Tibial artery (tissue), 4 donors: ENCODE measurements at regions not wholly inside any gene's neighbourhood (a gene's known extent, or its start where the extent isn't known, plus 50 kb on each side); places are given as distances from the start of the nearest gene placed in this dataset.
"Not testable (repeated sequence)": the region's sequence is repeated elsewhere in the genome, so short reads cannot be mapped to it uniquely, and the experiment has no call there.

Experiments used
- DNase-seq, 2 donors: peaks; one replicate each; pipeline ENCODE4 v3.0.0-alpha.2; 2019
- H3K27ac ChIP-seq, 2 donors: fragments of 200-600 bp; sonication (generic) in 1 of 2; 1 replicate in 1 of 2; 2 replicates in 1 of 2; pipeline ENCODE4 v1.5.1; 2018 to 2019; ENCODE audit warnings: mild to moderate bottlenecking in 1 of 2
- H3K27me3 ChIP-seq, 2 donors: fragments of 200-600 bp; sonication (generic) in 1 of 2; one replicate each; pipeline versions ENCODE4 v1.5.1 to v1.6.0; 2016 to 2019
- H3K36me3 ChIP-seq, 3 donors: fragments of 200-600 bp; sonication (generic) in 2 of 3; one replicate each; pipeline ENCODE4 v1.5.1; 2016 to 2019; ENCODE audit warnings: mild to moderate bottlenecking in 2 of 3
- H3K4me1 ChIP-seq, 4 donors: fragments of 200-600 bp; sonication (generic) in 2 of 4; 1 replicate in 3 of 4; 2 replicates in 1 of 4; pipeline ENCODE4 v1.5.1; 2016 to 2019
- H3K4me3 ChIP-seq, 2 donors: fragments of 200-600 bp; sonication (generic) in 1 of 2; 1 replicate in 1 of 2; 2 replicates in 1 of 2; pipeline ENCODE4 v1.5.1; 2018 to 2019; ENCODE audit warnings: mild to moderate bottlenecking in 2 of 2
- H3K9me3 ChIP-seq, 3 donors: fragments of 200-600 bp; sonication (generic) in 1 of 3; one replicate each; pipeline ENCODE4 v1.5.1; 2016 to 2019
- intact Hi-C: fragments of 100-400 bp; cut with DNase I; formaldehyde crosslinking; loops from one replicate; pipeline ENCODE4 v1.15.0; 2023; ENCODE audit warnings: low total_unique reads
- TF ChIP-seq, protein P1 (sequence below), 2 experiments: fragments of 200-600 bp in 1 of 2; fragments of 450-650 bp in 1 of 2; IDR thresholded peaks; one replicate each; pipeline ENCODE4 v1.5.1; 2017 to 2019; ENCODE audit warnings: antibody characterized with exemption in 2 of 2, mild to moderate bottlenecking in 1 of 2, moderate library complexity in 1 of 2

DNA sequence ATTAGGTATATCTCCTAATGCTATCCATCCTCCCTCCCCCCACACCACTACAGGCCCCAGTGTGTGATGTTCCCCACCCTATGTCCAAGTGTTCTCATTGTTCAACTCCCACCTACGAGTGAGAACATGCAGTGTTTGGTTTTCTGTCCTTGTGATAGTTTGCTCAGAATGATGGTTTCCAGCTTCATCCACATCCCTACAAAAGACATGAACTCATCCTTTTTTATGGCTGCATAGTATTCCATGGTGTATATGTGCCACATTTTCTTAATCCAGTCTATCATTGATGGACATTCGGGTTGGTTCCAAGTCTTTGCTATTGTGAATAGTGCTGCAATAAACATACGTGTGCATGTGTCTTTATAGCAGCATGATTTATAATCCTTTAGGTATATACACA lies 53.8 kb upstream of the HIVEP2 start:
- DNase-seq, H3K27me3 ChIP-seq, H3K27ac ChIP-seq, H3K4me1 ChIP-seq, H3K4me3 ChIP-seq, H3K9me3 ChIP-seq, intact Hi-C loops, H3K36me3 ChIP-seq: not testable (repeated sequence)

DNA sequence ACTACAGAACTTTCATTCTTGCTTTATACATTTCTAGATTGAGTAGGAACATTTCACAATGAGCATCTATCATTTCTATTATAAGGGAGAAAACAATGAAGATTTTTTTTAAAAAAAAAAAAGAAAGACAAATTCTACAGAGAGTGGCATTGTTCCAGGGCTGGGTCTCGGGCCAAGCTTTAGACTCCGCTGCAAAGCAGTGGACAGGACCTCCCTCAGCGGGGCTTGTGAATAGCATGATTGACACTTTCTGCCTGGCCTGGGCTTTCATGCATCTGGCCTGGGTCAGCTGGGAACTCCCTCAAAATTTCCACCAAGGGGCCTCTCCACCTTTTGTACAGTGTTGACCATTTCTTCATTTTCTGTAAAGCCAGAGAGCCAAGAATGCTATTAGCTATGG lies 55.8 kb upstream of the HIVEP2 start:
- DNase-seq = no peak
- intact Hi-C loops = no loop called here
- no peaks in the 10 kb centered on the region for H3K27me3 ChIP-seq
- no peaks in the 10 kb centered on the region for H3K4me1 ChIP-seq
- H3K9me3 ChIP-seq = peaks cover 0 to 3% (median 0%) of the 10 kb centered on the region in 3 donors
- no peaks in the 10 kb centered on the region for H3K36me3 ChIP-seq
- H3K4me3 ChIP-seq = no peak overlapping the region
- H3K27ac ChIP-seq = no peak overlapping the region
- TF ChIP-seq, protein P1, sequence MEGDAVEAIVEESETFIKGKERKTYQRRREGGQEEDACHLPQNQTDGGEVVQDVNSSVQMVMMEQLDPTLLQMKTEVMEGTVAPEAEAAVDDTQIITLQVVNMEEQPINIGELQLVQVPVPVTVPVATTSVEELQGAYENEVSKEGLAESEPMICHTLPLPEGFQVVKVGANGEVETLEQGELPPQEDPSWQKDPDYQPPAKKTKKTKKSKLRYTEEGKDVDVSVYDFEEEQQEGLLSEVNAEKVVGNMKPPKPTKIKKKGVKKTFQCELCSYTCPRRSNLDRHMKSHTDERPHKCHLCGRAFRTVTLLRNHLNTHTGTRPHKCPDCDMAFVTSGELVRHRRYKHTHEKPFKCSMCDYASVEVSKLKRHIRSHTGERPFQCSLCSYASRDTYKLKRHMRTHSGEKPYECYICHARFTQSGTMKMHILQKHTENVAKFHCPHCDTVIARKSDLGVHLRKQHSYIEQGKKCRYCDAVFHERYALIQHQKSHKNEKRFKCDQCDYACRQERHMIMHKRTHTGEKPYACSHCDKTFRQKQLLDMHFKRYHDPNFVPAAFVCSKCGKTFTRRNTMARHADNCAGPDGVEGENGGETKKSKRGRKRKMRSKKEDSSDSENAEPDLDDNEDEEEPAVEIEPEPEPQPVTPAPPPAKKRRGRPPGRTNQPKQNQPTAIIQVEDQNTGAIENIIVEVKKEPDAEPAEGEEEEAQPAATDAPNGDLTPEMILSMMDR (IDR thresholded peaks at IDR 0.05) = no peak

DNA sequence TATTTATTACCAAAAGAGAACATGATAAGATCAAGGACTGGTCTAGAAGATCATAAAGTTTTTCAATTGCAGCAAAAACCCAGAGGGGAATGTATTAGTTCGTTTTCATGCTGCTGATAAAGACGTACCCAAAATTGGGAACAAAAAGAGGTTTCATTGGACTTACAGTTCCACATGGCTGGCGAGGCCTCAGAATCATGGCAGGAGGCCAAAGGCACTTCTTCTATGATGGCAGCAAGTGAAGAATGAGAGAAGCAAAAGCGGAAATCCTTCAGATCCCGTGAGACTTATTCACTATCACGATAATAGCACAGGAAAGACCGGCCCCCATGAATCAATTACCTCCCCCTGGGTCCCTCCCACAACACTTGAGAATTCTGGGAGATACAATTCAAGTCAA lies 57.7 kb upstream of the HIVEP2 start:
- no peak for DNase-seq

DNA sequence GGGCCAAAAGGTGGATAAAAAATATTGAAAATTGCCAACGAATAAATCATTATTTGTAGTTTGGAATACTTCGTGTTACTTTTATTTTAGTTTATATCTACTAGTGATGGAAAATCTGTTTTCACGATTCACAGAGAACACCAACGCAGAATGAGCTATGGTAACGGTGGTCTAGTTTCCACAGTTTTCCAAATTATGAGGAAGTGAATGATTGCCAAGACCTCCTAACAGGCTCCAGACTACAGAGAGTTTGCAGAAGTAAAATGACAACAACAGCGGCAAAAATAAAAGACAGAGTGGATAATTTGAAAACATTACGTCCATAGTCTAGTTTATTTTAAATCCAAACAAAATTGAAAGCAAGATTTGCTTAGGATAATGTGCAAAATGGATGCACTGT lies 57.0 kb upstream of the AIG1 start:
- TF ChIP-seq, protein P1 (IDR thresholded peaks at IDR 0.05) = no peak
- DNase-seq = no peak
- Histone ChIP-seq H3K9me3 (peaks cover 0 to 1% (median 0%) of the 10 kb centered on the region in 3 donors), H3K4me3 (no peak overlapping the region), H3K4me1 (no peaks in the 10 kb centered on the region), H3K27me3 (no peaks in the 10 kb centered on the region), H3K27ac (no peak overlapping the region), H3K36me3 (no peaks in the 10 kb centered on the region)
- intact Hi-C loops = no loop called here

More for the DNA sequence above, 57.7 kb upstream of the HIVEP2 start:
- H3K4me3 ChIP-seq = no peak overlapping the region
- no peaks in the 10 kb centered on the region for H3K27me3 ChIP-seq
- TF ChIP-seq, protein P1 (IDR thresholded peaks at IDR 0.05) = no peak
- no peak overlapping the region for H3K27ac ChIP-seq
- no peaks in the 10 kb centered on the region for H3K4me1 ChIP-seq
- peaks cover 0 to 3% (median 0%) of the 10 kb centered on the region in 3 donors for H3K9me3 ChIP-seq
- intact Hi-C loops = no loop called here
- H3K36me3 ChIP-seq = no peaks in the 10 kb centered on the region

DNA sequence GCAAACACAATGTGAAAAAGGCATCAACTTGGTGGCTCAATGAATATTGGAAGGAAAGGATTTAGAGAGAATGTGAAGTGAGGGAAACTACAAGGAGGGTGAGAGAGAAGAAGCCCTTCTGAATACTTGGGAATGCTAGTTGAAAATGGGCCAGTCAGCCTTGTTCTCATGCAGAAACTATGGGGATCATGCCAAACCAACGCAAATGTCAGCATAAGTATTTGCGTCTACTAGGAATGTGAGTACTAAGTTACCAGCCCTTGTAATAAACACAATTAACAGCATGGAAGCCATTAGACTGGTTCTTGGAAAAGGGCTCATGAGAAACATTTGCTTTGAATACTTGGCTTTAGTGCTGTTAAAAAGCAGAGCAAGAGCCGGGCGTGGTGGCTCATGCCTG lies 54.9 kb upstream of the AIG1 start:
- no peak for DNase-seq
- TF ChIP-seq, protein P1 (IDR thresholded peaks at IDR 0.05) = no peak
- Histone ChIP-seq H3K36me3 (no peaks in the 10 kb centered on the region), H3K4me1 (no peaks in the 10 kb centered on the region), H3K9me3 (no peaks in the 10 kb centered on the region), H3K27me3 (no peaks in the 10 kb centered on the region), H3K27ac (no peak overlapping the region), H3K4me3 (no peak overlapping the region)
- intact Hi-C loops = no loop called here

DNA sequence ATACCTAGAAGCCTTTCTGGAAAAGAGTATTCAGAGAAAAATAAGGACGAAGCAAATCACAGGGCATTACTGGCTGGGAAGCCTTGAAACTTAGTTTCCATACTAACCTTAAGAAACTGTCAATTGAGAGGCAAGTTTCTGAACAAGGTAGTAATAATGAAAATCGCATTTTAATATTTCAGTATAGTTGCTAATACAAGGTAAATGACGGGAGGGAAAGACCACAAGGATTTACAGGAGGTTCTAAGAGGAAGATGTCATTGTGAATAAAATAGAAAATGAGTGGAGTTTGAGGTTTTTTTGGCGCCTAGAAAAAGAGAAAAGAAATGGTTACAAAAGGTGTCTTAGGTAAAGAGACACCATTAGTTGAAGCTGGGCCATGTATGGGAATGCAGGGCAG lies 53.9 kb upstream of the AIG1 start:
- Histone ChIP-seq H3K4me3 (no peak overlapping the region), H3K9me3 (no peaks in the 10 kb centered on the region), H3K27ac (no peak overlapping the region), H3K27me3 (no peaks in the 10 kb centered on the region), H3K4me1 (no peaks in the 10 kb centered on the region), H3K36me3 (no peaks in the 10 kb centered on the region)
- TF ChIP-seq, protein P1 (IDR thresholded peaks at IDR 0.05) = no peak
- intact Hi-C loops = no loop called here
- no peak for DNase-seq
